SU-DHL-6 (cell line): ENCODE measurements at regions not wholly inside any gene's neighbourhood (a gene's known extent, or its start where the extent isn't known, plus 50 kb on each side); places are given as distances from the start of the nearest gene placed in this dataset.

ENCODE experiments used
- EZH2phosphoT487 ChIP-seq: fragments of 200-600 bp; sonication (generic), shearing (Covaris generic); conservative IDR thresholded peaks from 2 replicates; pipeline ENCODE4 v1.6.1; 2018; ENCODE audit warnings: mild to moderate bottlenecking, antibody characterized with exemption, low read length, moderate library complexity, mixed read lengths
- TF ChIP-seq, protein P1 (sequence below): fragments of 200-600 bp; sonication (generic); IDR thresholded peaks from one replicate; pipeline ENCODE4 v1.5.1; 2017; ENCODE audit warnings: antibody characterized with exemption, mild to moderate bottlenecking, low read length, moderate library complexity; ENCODE audit not compliant: insufficient read depth, poor library complexity, severe bottlenecking

DNA sequence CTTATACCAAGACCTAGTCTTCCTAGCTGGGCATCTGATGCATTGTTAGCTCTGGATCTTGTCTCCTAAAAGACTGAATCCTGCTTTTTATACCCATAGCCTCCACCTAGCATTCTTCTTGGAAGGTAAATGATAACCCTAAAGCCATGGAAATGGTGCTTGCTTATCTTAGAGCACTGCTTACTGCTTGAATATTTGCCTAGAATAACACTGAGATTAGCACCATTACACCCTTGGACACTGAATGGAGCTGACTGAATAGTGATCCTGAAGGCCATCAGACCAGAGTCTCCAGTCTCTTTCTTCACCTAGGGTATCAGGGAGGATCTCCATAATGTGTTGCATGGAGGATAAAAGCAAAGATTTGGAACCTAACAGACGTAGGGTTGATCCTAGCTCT lies 50.3 kb upstream of the UGP2 start:
- TF ChIP-seq, protein P1, sequence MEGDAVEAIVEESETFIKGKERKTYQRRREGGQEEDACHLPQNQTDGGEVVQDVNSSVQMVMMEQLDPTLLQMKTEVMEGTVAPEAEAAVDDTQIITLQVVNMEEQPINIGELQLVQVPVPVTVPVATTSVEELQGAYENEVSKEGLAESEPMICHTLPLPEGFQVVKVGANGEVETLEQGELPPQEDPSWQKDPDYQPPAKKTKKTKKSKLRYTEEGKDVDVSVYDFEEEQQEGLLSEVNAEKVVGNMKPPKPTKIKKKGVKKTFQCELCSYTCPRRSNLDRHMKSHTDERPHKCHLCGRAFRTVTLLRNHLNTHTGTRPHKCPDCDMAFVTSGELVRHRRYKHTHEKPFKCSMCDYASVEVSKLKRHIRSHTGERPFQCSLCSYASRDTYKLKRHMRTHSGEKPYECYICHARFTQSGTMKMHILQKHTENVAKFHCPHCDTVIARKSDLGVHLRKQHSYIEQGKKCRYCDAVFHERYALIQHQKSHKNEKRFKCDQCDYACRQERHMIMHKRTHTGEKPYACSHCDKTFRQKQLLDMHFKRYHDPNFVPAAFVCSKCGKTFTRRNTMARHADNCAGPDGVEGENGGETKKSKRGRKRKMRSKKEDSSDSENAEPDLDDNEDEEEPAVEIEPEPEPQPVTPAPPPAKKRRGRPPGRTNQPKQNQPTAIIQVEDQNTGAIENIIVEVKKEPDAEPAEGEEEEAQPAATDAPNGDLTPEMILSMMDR, result no peak
- no peak for TF ChIP-seq EZH2phosphoT487
